PC-9 (cell line): ENCODE measurements at regions not wholly inside any gene's neighbourhood (a gene's known extent, or its start where the extent isn't known, plus 50 kb on each side); places are given as distances from the start of the nearest gene placed in this dataset.

ENCODE experiments used
- BruUV-seq: library from RNA; stranded (reverse); fragments of 400-500 nt; replicated peaks from 2 replicates; lab custom pipeline; 2021; lab: Mats Ljungman, UMichigan
- CTCF ChIA-PET: fragments of 300-600 bp; sonication (Branson Sonifier 250); formaldehyde crosslinking; loops from one replicate; lab custom pipeline; 2022; ENCODE audit warnings: antibody characterized with exemption; lab: Charles Lee
- POLR2A ChIA-PET: fragments of 300-600 bp; sonication (Branson Sonifier 250); formaldehyde crosslinking; loops from one replicate; lab custom pipeline; 2022; ENCODE audit warnings: antibody characterized with exemption; ENCODE audit not compliant: unreplicated experiment; lab: Charles Lee
- DNase-seq, 2 experiments: peaks; one replicate each; pipeline versions ENCODE4 v3.0.0 to v3.0.0-alpha.2; 2015 to 2022; ENCODE audit warnings: mixed read lengths in 1 of 2
- H2AFZ ChIP-seq: fragments of 200-600 bp; sonication (generic); 2 replicates; pipeline ENCODE4 v1.8.1; 2017; ENCODE audit warnings: antibody characterized with exemption
- H3F3A ChIP-seq: fragments of 200-600 bp; sonication (generic); 2 replicates; pipeline ENCODE4 v1.8.1; 2017; ENCODE audit warnings: antibody characterized with exemption, mild to moderate bottlenecking, low read depth; ENCODE audit not compliant: insufficient read depth
- H3K27ac ChIP-seq: fragments of 200-600 bp; sonication (generic); 2 replicates; pipeline ENCODE4 v1.6.1; 2016; ENCODE audit warnings: mixed run types
- H3K27me3 ChIP-seq: fragments of 200-600 bp; sonication (generic); 2 replicates; pipeline ENCODE4 v1.6.1; 2016; ENCODE audit warnings: low read depth, mixed run types; ENCODE audit not compliant: insufficient read depth
- H3K36me3 ChIP-seq: fragments of 200-600 bp; sonication (generic); 2 replicates; pipeline ENCODE4 v1.6.1; 2016; ENCODE audit warnings: low read depth, mixed run types
- H3K4me1 ChIP-seq: fragments of 200-600 bp; sonication (generic); replicated peaks from 2 replicates; pipeline ENCODE4 v1.6.1; 2016; ENCODE audit warnings: mixed run types; ENCODE audit not compliant: insufficient read depth
- H3K4me2 ChIP-seq: fragments of 200-600 bp; sonication (generic); 2 replicates; pipeline ENCODE4 v1.6.1; 2017; ENCODE audit warnings: mixed run types
- H3K4me3 ChIP-seq: fragments of 200-600 bp; sonication (generic); 2 replicates; pipeline ENCODE4 v1.6.1; 2016; ENCODE audit warnings: mixed run types
- H3K79me2 ChIP-seq: fragments of 200-600 bp; sonication (generic); 2 replicates; pipeline ENCODE4 v1.6.1; 2017; ENCODE audit warnings: low read depth, mixed run types
- H3K9me2 ChIP-seq: fragments of 200-600 bp; sonication (generic); 2 replicates; pipeline ENCODE4 v1.8.1; 2017; ENCODE audit warnings: mild to moderate bottlenecking; ENCODE audit not compliant: insufficient read depth
- H3K9me3 ChIP-seq: fragments of 200-600 bp; sonication (generic); 2 replicates; pipeline ENCODE4 v1.8.1; 2016; ENCODE audit warnings: low read depth; ENCODE audit not compliant: insufficient read depth
- H4K20me1 ChIP-seq: fragments of 200-600 bp; sonication (generic); 2 replicates; pipeline ENCODE4 v1.8.1; 2017; ENCODE audit not compliant: insufficient read depth
- EZH2 ChIP-seq: fragments of 200-600 bp; sonication (generic); IDR thresholded peaks from 2 replicates; pipeline ENCODE4 v1.8.0; 2017; ENCODE audit warnings: antibody characterized with exemption, low read depth
- intact Hi-C: fragments of 100-400 bp; cut with micrococcal nuclease; formaldehyde crosslinking; loops from one replicate; pipeline ENCODE4 v1.10.0; 2022; ENCODE audit not compliant: unreplicated experiment
- TF ChIP-seq, protein P1 (sequence below): fragments of 200-600 bp; sonication (generic); conservative IDR thresholded peaks from 2 replicates; pipeline ENCODE4 v1.6.1; 2017; ENCODE audit warnings: mixed run types, antibody characterized with exemption, mild to moderate bottlenecking, moderate library complexity

DNA sequence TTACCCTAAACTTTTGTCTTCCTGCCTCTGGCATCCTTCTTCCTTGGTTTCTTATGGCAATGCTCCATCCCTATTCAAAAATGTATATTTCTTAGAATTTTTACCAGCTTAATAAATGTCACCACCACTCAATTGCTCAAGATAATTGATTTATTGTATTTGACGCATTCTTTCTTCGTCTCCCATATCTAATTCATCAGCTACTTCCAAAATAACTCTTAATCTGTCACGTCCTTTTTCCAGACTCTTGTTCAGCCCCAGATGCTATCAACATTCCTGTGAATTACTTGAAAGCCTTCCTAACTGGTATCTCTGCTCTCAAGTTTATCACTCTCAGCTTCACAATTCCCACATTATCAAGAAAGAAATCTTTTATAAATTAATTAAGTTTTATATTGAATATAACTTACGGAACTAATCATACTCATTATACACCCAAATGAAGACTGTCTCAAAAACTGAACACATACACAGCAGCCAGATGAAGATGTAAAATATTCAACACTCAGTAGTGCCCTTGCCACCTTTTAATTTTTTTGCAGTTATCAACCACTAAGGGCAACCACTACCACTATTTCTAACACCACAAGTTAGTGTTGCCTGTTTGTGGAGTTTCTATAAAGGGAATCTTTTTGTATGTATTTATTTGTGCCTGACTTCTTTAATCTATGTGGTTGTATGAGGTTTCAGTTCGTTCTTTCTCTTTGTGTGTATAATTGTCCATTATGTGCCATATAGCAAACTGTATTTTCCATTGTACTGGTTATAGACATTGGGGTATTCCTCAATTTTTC is 2295.4 kb downstream of the PCDH9 start:
- no peak for TF ChIP-seq EZH2
- TF ChIP-seq, protein P1, sequence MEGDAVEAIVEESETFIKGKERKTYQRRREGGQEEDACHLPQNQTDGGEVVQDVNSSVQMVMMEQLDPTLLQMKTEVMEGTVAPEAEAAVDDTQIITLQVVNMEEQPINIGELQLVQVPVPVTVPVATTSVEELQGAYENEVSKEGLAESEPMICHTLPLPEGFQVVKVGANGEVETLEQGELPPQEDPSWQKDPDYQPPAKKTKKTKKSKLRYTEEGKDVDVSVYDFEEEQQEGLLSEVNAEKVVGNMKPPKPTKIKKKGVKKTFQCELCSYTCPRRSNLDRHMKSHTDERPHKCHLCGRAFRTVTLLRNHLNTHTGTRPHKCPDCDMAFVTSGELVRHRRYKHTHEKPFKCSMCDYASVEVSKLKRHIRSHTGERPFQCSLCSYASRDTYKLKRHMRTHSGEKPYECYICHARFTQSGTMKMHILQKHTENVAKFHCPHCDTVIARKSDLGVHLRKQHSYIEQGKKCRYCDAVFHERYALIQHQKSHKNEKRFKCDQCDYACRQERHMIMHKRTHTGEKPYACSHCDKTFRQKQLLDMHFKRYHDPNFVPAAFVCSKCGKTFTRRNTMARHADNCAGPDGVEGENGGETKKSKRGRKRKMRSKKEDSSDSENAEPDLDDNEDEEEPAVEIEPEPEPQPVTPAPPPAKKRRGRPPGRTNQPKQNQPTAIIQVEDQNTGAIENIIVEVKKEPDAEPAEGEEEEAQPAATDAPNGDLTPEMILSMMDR, result no peak
- no peaks in the 10 kb centered on the region for H3K27me3 ChIP-seq
- ChIA-PET CTCF (no interaction called here), POLR2A (no interaction called here)
- no peak overlapping the region for H3K27ac ChIP-seq
- H2AFZ ChIP-seq, result no peak overlapping the region
- intact Hi-C loops, result no loop called here
- no peak overlapping the region for H3K4me3 ChIP-seq
- no peaks in the 10 kb centered on the region for H3F3A ChIP-seq
- no peaks in the 10 kb centered on the region for H3K9me3 ChIP-seq
- no peak overlapping the region for H3K4me2 ChIP-seq
- no TSS peak for BruUV-seq
- peaks cover 2% of the 10 kb centered on the region; the same call in 1 of the 2 replicates for H3K4me1 ChIP-seq
- no peaks in the 10 kb centered on the region for H4K20me1 ChIP-seq
- no peaks in the 10 kb centered on the region for H3K79me2 ChIP-seq
- no peak for DNase-seq
- no peaks in the 10 kb centered on the region for H3K36me3 ChIP-seq
- peaks cover 3% of the 10 kb centered on the region; the same call in 1 of the 2 replicates for H3K9me2 ChIP-seq

DNA sequence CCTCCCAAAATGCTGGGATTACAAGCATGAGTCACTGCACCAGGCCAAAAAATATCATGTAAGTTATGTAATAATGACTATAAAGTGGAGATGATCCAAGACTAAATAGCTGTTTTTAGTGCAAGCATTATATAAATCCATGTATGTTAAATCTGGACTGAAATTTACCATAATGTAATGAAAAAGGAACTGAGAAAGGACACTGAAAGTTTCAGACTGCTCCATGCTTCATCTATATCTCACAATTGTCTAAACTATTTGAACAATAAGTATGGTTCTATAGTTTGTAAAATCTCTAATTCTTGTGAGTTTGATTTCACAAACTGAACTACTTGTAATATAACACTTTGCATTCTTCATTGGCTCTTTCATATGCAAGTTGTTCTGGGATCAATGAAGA is 2299.5 kb downstream of the PCDH9 start:
- Histone ChIP-seq H3K36me3 (no peaks in the 10 kb centered on the region), H3K9me3 (no peaks in the 10 kb centered on the region), H3K9me2 (peaks cover 3% of the 10 kb centered on the region; the same call in 1 of the 2 replicates), H3K27ac (no peak overlapping the region), H4K20me1 (no peaks in the 10 kb centered on the region), H3K27me3 (no peaks in the 10 kb centered on the region), H2AFZ (no peak overlapping the region), H3K4me3 (no peak overlapping the region), H3K4me2 (no peak overlapping the region), H3F3A (no peaks in the 10 kb centered on the region), H3K79me2 (no peaks in the 10 kb centered on the region), H3K4me1 (peaks cover 13% of the 10 kb centered on the region; the same call in 1 of the 2 replicates)
- intact Hi-C loops, result no loop called here
- TF ChIP-seq EZH2, result no peak
- TF ChIP-seq, protein P1, result no peak
- BruUV-seq, result no TSS peak
- DNase-seq, result no peak
- POLR2A ChIA-PET, result no interaction called here
- CTCF ChIA-PET, result no interaction called here

DNA sequence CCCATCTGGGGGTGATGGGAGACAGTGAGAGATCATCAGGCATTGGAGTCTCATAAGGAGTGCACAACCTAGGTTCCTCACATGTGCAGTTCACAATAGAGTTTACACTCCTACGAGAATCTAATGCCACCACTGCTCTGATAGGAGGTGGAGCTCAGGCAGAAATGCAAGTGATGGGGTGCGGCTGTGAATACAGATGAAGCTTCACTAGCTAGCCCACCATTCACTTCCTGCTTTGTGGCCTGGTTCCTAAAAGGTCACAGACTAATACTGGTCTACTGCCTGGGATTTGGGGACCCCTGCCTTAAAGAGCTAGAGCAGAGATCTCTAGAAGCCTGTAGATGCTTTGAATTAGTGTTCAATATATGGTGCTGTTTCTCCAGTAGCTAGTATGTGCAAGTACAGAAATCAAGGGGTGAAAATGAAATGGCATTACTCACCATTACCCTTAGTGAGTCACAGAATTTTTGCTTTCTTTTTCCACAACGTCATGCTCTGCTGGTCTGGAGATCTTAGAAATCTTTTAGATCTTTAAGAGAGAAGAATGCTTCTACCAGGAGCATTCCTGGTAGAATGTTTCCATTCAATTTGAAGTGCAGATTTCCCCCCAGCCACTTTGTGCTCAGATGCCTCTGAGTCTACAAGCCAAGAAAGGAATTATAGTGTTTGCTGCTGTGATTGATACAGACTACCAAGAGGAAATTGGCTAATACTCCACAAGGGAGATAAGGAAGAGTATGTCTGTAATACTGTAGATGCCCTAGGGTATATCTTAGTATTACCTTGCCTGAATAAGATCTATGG is 2301.2 kb downstream of the PCDH9 start:
- H3K4me3 ChIP-seq, result 0 out of 2 replicates have a peak overlapping the region, but pooled peaks have one; percentile 21
- H2AFZ ChIP-seq, result 0 out of 2 replicates have a peak overlapping the region, but pooled peaks have one; percentile 24
- H3K4me1 ChIP-seq, result peaks cover 13% of the 10 kb centered on the region; the same call in 1 of the 2 replicates
- POLR2A ChIA-PET, result no interaction called here
- H3F3A ChIP-seq, result no peaks in the 10 kb centered on the region
- no peaks in the 10 kb centered on the region for H3K9me2 ChIP-seq
- intact Hi-C loops, result loop anchor here (1.0 to 5.0 kb wide), 2 partner anchors 17 to 457 kb away; no protein-coding TSS in a partner anchor
- H3K27me3 ChIP-seq, result no peaks in the 10 kb centered on the region
- peak; percentile 34 to 44 for DNase-seq
- TF ChIP-seq, protein P1, result no peak
- TF ChIP-seq EZH2, result no peak
- no peaks in the 10 kb centered on the region for H3K36me3 ChIP-seq
- H3K4me2 ChIP-seq, result peak overlapping the region; percentile 55
- no TSS peak for BruUV-seq
- CTCF ChIA-PET, result interaction anchor here (0.6 to 1.1 kb wide), 2 partner anchors 286 to 457 kb away, joined by 3 read pairs; no protein-coding TSS in a partner anchor
- H4K20me1 ChIP-seq, result no peaks in the 10 kb centered on the region
- peak overlapping the region; percentile 35 for H3K27ac ChIP-seq
- no peaks in the 10 kb centered on the region for H3K79me2 ChIP-seq
- H3K9me3 ChIP-seq, result no peaks in the 10 kb centered on the region
